ENCODE measurements at regions not wholly inside any gene's neighbourhood (a gene's known extent, or its start where the extent isn't known, plus 50 kb on each side); places are given as distances from the start of the nearest gene placed in this dataset.

DNA sequence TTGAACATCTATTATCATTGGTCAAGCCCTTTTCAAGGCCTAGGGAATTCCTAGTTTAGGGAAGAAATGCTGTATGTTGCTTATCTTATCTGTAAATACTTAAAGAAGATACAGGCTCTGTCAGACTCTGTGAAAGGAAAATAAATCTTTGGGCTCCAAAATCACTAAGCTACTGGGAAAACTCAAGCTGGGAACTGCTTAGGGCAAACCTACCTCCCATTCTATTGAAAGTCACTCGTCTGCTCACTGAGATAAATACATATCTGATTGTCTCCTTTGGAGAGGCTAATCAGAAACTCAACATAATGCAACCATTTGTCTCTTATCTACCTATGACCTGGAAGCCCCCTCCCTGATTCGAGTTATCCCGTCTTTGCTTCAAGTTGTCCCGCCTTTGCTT is 108.6 kb upstream of the NDST4 start:
- no peak for DNase-seq
- no peak for TF ChIP-seq POLR2A (IDR thresholded peaks at IDR 0.05)
- TF ChIP-seq, protein P1, sequence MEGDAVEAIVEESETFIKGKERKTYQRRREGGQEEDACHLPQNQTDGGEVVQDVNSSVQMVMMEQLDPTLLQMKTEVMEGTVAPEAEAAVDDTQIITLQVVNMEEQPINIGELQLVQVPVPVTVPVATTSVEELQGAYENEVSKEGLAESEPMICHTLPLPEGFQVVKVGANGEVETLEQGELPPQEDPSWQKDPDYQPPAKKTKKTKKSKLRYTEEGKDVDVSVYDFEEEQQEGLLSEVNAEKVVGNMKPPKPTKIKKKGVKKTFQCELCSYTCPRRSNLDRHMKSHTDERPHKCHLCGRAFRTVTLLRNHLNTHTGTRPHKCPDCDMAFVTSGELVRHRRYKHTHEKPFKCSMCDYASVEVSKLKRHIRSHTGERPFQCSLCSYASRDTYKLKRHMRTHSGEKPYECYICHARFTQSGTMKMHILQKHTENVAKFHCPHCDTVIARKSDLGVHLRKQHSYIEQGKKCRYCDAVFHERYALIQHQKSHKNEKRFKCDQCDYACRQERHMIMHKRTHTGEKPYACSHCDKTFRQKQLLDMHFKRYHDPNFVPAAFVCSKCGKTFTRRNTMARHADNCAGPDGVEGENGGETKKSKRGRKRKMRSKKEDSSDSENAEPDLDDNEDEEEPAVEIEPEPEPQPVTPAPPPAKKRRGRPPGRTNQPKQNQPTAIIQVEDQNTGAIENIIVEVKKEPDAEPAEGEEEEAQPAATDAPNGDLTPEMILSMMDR (IDR thresholded peaks at IDR 0.05 in 8 of 11, conservative IDR thresholded peaks at IDR 0.05 in 3 of 11) = no peak
- no peak for TF ChIP-seq POLR2AphosphoS5 (IDR thresholded peaks at IDR 0.05)
- Histone ChIP-seq H3K4me3 (no peak overlapping the region), H3K27ac (no peak overlapping the region), H3K36me3 (no peaks in the 10 kb centered on the region), H3K4me1 (no peaks in the 10 kb centered on the region), H3K27me3 (replicated peaks in 1 of 7) (no peaks in the 10 kb centered on the region), H3K9me3 (no peaks in the 10 kb centered on the region)
- intact Hi-C loops (cut with DNase I; ENCODE audit: low total_unique reads) = no loop called here
- 76 to 90% (median 83%) methylated on average over 4 of the region's 4 CpGs for WGBS, 5 donors

DNA sequence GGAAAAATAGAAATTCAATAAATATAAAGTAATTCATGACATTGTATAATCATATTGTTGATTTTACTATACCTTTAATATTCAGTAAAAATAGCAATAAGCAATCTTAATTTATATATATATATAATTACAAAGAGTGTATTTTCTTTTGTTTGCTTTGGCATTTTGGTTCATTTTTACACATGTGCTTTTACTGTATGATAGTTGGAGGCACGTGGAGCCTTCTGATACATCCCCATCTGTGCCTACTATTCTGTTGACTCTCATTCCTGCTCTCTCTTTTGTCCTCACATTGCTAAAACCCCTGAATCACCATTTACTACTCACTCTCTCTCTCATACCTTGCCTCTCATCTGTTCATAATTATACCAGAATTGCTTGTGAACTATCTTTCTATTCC is 106.4 kb upstream of the NDST4 start:
- intact Hi-C loops (cut with DNase I; ENCODE audit: low total_unique reads) = no loop called here

DNA sequence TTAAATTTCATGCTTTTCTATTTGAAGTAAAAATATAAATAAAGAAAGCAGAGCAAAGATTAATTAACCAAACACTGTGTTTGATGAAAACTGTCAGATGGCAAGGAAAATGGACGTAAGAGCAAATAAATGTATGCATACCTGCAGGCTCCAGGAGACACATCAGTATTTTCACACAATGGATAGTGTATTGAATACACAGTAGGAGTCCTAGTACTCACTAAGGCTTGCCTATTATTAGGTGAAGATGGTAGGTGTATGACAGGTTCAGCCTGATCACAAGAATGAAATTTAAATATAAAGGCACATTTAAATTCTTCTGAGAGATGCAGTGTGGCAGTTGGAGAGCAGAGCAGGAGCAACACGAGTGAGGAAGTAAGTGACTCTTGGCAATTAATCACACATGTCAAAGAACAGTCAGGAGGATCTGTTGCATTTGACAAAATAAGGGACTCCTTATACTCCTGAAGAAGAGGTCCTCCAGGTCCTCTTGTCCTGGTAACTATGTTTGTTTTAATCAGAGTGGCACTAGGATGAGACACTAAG is 106.0 kb upstream of the NDST4 start:
- Histone ChIP-seq H3K4me1 (no peaks in the 10 kb centered on the region), H3K36me3 (no peaks in the 10 kb centered on the region), H3K9me3 (no peaks in the 10 kb centered on the region), H3K27ac (no peak overlapping the region), H3K27me3 (replicated peaks in 1 of 7) (no peaks in the 10 kb centered on the region), H3K4me3 (no peak overlapping the region)
- WGBS, 5 donors = 43 to 51% (median 48%) methylated on average over 2 of the region's 2 CpGs
- DNase-seq = no peak
- intact Hi-C loops (cut with DNase I; ENCODE audit: low total_unique reads) = no loop called here
- TF ChIP-seq POLR2AphosphoS5 (IDR thresholded peaks at IDR 0.05) (no peak), POLR2A (IDR thresholded peaks at IDR 0.05) (no peak)
- TF ChIP-seq, protein P1 (IDR thresholded peaks at IDR 0.05 in 8 of 11, conservative IDR thresholded peaks at IDR 0.05 in 3 of 11) = no peak

More for the DNA sequence above, 106.4 kb upstream of the NDST4 start:
- H3K4me1 ChIP-seq = no peaks in the 10 kb centered on the region
- H3K9me3 ChIP-seq = no peaks in the 10 kb centered on the region
- no peaks in the 10 kb centered on the region for H3K27me3 ChIP-seq (replicated peaks in 1 of 7)
- no peak for TF ChIP-seq POLR2AphosphoS5 (IDR thresholded peaks at IDR 0.05)
- H3K36me3 ChIP-seq = no peaks in the 10 kb centered on the region
- 61 to 82% (median 68%) methylated on average over 1 of the region's 1 CpG for WGBS, 5 donors
- DNase-seq = no peak
- no peak overlapping the region for H3K27ac ChIP-seq
- H3K4me3 ChIP-seq = no peak overlapping the region

DNA sequence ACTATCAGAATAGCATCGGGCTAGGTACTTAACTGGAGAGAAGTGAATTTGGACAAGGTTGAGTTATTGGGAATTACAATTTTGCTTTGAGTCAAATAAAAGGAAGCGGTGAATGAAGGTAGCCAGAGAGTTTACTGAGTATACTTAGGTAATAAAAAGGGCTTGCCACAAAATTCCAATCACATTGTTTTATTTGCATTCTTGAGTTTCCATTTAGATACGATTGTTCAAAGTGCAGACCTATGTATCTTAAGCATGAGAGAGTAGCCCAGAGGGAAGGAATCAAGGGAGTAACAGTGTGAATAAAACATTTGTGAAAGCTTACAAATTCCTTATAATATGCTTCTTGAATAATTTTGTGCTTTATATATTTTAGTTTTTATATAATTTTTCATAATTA is 102.5 kb upstream of the NDST4 start:
- TF ChIP-seq POLR2A (IDR thresholded peaks at IDR 0.05) (no peak), POLR2AphosphoS5 (IDR thresholded peaks at IDR 0.05) (no peak)
- TF ChIP-seq, protein P1 (IDR thresholded peaks at IDR 0.05 in 8 of 11, conservative IDR thresholded peaks at IDR 0.05 in 3 of 11) = no peak
- intact Hi-C loops (cut with DNase I; ENCODE audit: low total_unique reads) = no loop called here

DNA sequence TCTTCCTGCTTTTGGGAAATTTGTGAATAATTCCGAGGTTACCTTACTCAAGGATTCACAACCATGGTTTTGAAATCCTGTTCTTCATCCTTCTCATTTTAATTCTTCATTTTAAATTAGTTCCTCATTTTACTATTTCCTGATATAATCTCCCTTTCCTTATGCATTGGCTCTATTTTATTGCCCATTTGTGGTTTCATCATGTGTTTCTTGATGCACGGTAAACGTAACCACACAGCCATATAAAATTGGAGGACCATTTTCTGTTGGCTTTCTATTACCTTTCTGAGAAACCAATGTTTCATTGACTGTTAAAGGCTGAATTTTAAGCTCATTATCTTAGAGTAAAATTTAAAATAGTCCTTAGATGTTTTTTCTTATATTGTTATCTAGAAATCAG is 100.3 kb upstream of the NDST4 start:
- WGBS, 5 donors = 37 to 59% (median 54%) methylated on average over 3 of the region's 3 CpGs
- Histone ChIP-seq H3K27me3 (replicated peaks in 1 of 7) (no peaks in the 10 kb centered on the region), H3K4me3 (no peak overlapping the region), H3K9me3 (peaks cover 0 to 7% (median 0%) of the 10 kb centered on the region in 8 donors), H3K4me1 (no peaks in the 10 kb centered on the region), H3K36me3 (no peaks in the 10 kb centered on the region), H3K27ac (no peak overlapping the region)
- no peak for DNase-seq
- intact Hi-C loops (cut with DNase I; ENCODE audit: low total_unique reads) = no loop called here
- TF ChIP-seq POLR2AphosphoS5 (IDR thresholded peaks at IDR 0.05) = no peak
- TF ChIP-seq, protein P1 (IDR thresholded peaks at IDR 0.05 in 8 of 11, conservative IDR thresholded peaks at IDR 0.05 in 3 of 11) = no peak
- TF ChIP-seq POLR2A (IDR thresholded peaks at IDR 0.05) = no peak

More for the DNA sequence above, 102.5 kb upstream of the NDST4 start:
- WGBS, 5 donors = 84 to 94% (median 92%) methylated on average over 3 of the region's 3 CpGs
- no peaks in the 10 kb centered on the region for H3K4me1 ChIP-seq
- no peak for DNase-seq
- no peak overlapping the region for H3K4me3 ChIP-seq
- H3K9me3 ChIP-seq = no peaks in the 10 kb centered on the region
- H3K27me3 ChIP-seq (replicated peaks in 1 of 7) = no peaks in the 10 kb centered on the region
- H3K27ac ChIP-seq = no peak overlapping the region
- H3K36me3 ChIP-seq = no peaks in the 10 kb centered on the region
